Activated T-cell treated with anti-CD3 and anti-CD28 coated beads for 4 hours (primary cell): ENCODE measurements at regions not wholly inside any gene's neighbourhood (a gene's known extent, or its start where the extent isn't known, plus 50 kb on each side); places are given as distances from the start of the nearest gene placed in this dataset.

Experiments used
- DNase-seq: peaks from one replicate; pipeline ENCODE4 v3.0.0-alpha.2; 2020

DNA sequence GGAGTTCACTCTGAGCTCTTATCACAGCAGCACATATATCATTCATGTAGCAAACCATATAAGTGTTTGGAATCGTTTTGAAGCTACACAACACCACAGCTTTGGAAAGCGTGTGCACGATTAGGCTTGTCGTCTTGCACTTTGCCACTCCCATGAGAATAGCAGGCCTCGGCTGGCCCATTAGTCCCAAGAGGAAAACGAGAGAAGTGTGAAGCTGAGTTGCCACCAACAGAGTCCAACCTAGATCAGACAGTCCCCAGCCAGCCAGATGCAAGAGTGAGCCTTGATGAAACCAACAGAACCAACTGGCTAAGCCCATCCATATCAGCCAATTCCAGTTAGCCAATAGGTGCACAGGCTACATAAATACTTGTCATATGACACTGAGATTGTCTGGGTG, 238.4 kb downstream of the C1orf94 start:
- no peak for DNase-seq

DNA sequence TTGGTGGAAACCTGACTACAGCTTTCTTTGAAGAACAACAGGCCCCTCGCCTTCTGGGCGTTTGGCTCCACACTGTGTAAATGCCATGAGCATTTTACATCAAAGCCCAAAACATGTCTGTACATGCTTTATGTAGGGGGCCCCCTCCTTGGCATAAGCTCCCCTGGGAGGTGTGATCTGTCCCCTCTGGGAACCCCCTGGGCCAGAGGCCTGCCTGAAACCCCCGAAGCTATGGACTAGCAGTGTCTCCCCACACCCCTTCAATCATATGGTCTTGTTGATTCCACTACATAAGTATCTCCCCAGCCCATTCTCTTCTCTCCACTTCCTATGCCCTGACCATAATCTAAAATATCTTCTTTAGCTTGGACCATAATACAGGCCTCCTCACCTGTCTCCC, 241.5 kb downstream of the C1orf94 start:
- no peak for DNase-seq

DNA sequence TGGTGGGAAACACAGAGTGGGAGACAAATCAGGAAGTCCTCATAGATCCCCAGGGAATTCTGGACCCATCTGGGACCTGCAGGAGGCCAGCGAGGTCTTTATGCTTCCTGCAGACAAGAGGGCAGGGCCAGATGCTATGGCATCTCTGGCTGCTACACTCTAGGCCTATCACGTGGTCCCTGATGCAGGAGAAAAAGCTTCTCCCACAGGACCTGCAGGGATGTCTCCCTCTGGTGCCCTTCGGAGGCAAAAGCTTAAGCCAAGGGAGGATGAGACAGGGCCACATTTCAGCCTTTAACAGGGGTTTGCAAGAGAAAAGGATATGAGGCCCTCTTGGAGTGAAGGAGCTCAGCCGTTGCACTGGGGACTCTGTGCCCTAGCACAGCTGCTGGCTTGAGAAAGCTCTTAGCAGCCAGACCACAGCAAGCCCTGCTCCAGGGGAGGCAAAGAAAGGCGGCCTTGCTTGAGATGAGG, 243.0 kb downstream of the C1orf94 start:
- no peak for DNase-seq

DNA sequence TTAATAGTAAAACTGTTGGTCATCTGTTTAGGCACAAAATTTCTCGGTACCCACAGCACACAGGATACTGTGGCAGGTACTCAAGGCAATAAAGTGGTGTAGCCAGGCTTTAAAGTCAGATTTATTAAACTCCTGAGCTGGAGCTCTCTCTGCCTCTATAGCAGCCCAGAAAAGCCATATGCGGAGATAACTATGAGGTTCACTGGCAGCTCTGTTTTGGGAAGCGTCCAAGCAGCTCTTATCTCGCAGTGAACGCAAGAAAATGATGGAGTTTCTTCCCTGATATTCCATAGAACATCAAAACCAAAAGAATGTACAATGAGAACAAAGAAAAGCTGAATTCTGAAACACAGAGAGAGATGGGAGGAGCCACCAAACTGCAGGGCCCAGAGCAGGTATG, 248.3 kb downstream of the C1orf94 start:
- DNase-seq, result no peak

DNA sequence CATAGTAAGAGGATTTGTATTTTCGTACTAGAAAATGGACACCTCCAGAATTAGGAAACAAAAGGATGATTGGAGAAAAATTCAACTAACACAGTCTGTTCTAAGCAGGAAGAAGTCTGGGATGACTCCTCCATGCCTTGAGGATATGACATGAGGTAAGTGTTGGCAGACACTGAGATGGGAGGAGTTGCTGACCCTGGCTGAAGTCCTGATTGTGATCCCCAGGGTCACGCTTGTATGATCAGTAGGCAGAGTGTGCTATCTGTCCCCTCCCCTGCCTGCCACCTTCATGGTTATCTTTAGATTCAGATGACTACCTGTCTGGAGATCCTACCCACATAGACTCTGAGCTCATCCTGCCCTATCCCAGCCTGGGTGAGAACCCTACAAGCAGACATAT, 249.1 kb downstream of the C1orf94 start:
- no peak for DNase-seq

DNA sequence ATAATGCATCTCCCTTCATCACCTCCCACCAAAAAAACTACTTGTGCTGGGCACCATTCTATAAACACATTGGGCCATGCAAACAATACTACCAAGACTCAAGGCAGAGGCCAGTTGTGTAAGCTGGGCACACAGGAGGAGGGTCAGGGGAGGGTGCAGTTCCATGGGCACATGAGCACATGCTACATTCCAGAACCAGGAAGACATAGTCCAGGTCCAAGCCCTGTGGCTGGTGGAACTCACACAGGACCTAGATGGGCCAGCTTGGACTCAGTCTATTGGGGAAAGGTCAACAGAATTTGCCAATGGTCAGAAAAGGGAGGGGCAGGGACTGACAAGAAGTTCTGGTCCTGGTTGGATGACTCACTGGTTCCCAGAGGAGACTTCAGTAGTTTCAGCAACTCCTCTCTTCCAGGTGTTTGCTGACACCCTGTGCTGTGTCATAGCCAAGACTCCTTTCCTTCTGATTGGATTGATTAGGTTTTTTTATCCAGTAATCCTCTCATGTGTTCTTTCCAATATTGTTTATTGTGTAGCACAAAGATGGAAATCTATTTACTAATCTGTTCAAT, 249.7 kb downstream of the C1orf94 start:
- DNase-seq, result no peak

DNA sequence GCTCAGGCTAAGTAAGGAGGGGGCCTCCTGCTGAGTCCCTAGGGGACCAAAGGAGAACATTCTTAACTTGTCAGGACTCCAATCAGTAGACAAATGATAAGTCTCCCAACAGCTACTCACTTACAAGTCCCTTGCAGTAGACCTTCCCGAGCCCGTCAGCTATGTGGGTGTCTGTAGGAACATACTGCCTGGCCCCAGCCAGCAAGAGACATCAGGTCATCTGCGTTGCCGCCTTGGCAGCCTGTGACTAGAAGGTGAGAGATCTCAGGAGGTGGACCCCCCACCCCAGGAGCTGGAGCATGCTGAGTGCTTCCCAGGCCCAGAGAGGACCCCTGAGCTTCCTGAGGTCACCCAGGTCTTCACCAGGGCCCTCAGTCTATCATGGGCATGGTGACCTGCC, 250.5 kb downstream of the C1orf94 start:
- no peak for DNase-seq

DNA sequence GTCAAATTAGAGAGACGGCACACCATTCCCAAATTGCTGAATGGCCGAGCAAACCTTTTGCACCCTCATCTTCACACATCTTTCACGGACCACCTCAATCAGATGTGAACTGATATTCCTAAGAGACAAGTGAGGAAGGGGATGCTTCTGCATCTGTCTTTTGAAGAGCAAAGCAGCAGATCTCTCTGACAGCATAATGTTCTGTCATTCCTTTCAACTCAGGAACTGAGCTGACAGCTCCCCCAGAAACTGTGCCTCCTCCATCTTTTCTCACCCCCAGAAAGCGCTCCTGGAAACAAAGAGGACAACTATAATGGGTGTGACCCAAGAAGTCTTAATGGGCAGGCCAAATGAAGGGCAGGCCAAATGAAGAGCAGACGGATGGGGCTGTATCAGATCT, 256.4 kb downstream of the C1orf94 start:
- no peak for DNase-seq

DNA sequence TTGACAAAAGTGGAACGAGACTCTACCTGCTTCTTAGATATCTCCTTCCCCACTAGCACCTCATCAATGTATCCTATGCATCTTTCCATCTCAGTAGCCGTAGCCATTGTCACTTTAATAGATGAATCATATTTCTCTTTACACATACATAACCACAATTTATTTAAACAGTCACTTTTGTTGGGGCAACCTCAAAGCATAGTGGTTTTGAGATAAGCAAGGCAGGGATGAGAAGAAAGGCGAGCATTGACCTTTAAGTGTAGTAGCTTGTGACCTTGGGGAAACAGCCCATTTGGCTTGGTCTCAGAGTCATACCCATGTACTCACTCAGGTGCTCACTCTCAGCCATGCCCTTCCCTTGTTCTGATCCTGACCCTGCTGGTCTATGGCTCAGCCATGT, 260.1 kb downstream of the C1orf94 start:
- no peak for DNase-seq

DNA sequence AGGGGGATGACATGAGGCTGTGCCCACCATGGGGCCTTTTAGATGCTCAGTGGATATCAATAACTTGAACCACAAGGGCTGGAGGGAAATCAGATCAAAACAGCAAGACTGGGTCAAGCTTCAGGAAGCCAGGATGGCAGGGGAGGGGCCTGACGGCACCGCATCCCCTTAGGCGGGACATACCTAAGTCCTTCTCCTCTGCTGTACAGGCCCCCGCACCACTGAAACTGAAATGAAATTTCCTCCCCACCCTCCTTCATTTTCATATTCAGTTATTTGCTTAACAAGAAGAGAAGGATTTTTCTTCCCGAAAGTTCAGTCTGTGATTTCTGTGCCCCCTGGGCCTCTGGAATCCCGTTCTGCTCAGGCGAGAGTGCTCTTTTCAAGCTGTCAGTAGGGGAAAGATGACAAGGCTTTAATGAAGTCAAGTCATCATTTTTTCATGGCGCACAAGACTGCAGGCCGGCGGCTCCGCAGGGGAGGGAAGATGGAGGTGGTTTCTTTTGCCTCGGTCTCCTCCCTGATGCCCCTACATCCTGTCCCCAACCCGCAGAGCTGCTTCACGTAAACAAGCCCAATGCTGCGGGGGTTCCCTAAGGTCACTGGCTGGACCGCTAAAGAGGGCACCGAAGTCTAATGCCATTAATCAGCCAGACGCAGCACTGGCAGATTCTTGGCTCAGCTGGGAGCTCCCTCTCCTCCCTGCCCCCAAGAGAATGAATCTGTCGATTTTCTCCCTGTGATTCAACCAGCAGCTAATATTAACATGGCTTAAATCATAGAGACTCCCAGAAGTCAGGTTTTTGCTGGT, 264.8 kb downstream of the C1orf94 start:
- no peak for DNase-seq

DNA sequence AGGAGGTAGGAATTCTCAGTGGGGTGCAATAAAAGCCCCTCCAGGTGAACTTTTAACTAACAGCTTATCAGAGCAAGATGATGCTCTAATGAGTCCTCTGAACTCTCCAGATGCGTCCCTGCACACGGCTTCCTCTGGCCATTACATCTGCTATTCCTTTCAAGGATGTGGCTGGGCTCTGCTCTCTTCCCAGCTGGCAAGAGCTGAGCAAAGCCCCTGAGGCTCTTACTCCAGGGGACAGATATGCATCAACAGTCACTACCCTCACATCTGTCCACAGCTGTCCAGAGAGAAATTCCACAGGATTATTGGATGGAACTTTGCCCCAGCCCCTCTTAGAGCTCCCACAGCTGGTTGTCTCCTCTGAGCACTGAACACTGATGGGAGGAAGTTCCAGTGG, 267.8 kb downstream of the C1orf94 start:
- no peak for DNase-seq

DNA sequence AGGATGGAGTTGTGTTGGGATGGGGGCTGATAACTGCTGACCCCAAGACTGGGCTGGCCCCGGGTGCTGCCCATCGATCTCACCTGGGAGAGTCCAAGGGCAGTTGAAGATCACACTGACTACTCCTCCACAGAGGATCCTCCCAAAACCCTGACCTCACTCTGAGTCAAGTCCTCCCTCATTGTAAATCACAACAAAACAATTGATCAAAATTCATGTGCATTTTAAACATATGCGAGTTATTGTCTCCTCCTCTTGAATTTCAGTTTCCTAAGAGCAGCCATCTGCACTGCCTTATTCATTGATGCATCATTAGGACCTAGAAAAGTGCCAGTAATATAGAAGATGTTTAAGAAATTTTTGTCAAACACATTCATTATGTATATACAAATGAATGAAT, 273.6 kb downstream of the C1orf94 start:
- no peak for DNase-seq

DNA sequence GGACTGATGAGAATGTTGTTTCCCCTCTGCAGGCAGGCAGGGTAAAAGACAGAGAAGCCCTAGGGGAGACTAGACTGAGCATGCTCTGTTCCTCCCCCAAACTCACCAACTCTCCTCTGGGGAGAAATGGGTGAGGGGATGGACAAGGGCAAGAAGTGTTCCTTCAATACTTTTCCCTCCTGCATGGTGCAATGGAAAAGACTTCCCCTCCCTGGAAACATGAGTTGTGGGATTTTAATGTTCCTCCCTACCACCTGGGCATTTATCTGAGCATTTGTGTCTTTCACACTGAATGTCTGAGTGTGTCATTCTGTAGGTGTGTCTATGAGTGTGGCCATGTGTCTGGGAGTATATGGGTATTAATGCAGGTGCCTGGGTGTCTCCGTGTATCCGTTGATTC, 275.7 kb downstream of the C1orf94 start:
- no peak for DNase-seq

DNA sequence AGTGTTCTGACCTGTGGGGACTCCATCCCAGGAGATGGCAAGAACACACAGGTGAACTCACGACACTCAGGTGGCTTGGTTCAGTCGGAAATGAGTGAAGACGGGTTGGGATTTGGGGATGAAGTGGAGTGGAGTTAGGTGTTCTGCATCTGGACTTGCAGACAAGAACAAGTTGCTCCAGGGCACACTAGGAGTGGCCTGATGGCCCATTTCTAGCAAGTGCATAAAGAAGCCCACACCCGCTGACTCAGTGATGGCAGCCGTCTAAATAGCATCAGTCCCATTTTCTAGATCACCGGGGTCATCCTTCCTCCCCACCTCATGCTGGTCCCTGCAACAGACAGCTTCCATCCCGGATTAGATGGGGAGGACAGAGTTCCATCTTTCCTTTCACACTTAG, 278.4 kb downstream of the C1orf94 start:
- DNase-seq, result no peak

DNA sequence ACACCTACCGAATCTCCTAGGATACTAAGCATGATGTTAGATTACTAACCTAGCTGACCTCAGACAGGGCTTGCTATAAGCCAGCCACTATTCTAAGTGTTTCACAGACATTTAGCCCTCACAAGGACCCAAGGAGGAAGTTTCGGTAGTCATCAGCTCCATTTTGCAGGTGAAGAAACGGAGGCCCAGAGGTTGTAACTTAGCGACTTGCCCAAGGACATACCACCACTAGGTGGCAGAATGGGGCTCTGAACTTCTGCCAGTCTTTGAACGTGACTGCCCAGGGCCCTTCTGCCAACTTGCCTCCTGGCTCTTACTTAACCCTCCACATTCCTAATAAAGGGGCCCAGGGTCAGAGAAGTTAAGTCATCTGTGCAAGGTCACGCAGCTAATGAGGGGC, 283.5 kb downstream of the C1orf94 start:
- peak; percentile 7 for DNase-seq

DNA sequence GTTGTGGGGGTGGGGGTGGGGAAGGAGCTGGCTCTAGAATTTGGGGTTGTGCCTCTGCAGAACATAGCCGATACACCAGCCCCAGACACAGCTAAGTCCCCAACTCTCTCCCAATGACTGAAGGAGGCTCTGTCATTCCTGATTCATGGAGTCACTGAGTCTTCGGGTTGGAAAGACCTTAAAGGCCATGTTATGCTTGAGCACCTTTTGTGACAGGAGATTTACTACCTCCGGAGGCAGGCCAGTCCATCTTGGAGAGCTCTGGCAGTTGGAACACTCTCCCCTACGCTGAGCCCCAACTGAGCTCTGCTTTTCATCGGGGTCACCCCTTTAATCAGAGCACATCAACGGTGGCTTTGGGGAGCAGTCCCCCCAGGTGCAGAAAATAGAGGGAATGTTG, 284.4 kb upstream of the GJB5 start:
- DNase-seq, result no peak

DNA sequence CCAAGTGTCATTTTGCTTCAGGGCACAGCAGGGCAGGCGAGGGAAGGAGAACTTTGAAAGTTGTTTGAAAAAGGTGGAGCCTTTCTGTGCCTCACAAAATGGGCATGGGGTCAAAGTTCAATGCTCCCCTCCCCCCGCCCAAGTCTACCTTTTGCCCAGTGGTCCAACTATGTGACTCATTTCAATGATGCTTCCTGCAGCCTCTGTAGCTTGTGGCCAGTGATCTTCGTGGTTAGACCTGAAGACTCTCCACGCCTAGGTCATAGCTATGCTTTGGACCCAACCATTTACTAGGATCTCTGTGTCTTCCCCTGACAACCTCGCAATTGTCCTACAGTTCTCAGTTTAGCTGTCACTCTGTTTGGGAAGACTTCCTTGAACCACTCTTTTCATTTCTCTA, 280.3 kb upstream of the GJB5 start:
- DNase-seq, result no peak

DNA sequence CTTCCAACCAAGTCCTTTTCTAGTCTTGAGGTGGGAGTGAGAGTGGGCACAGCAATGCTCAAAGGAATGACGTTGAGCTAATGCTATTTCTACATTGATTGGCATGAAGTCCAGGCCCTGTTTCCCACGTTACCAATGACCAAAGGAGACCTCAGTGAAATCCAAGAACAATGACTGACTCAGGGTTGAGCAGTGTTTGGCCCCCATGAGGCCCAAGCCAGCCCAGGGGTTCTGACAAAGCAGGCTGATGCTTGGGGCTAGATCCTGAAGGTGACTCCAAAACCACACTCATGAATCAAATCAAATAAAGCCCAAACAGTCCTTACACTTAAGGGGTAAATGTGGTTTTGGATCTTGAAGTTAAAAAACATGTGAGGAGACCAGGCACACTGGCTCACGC, 278.5 kb upstream of the GJB5 start:
- no peak for DNase-seq

DNA sequence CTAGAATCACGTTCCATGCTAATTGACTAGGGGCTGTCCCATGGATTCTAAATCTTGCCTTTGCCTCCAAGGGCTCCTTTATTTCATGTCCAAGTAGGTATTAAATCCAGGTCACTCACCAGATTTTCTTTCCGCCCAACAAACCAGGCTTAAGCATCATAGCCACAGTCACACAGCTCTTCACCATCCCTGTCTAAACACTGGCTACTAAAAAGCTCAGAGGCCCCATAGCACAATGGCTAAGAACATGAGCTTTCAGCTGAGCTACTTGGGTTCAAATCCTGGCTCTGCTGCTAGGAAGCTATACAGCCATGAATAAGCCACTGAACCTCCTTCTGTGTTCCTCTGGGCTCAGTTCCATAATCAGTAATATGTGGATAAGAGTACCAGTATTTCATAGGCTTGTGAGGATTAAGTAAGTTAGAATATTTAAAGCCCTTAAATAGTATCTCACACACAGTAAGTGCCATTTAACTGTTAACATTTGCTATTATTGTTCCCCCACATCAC, 277.2 kb upstream of the GJB5 start:
- DNase-seq, result no peak

DNA sequence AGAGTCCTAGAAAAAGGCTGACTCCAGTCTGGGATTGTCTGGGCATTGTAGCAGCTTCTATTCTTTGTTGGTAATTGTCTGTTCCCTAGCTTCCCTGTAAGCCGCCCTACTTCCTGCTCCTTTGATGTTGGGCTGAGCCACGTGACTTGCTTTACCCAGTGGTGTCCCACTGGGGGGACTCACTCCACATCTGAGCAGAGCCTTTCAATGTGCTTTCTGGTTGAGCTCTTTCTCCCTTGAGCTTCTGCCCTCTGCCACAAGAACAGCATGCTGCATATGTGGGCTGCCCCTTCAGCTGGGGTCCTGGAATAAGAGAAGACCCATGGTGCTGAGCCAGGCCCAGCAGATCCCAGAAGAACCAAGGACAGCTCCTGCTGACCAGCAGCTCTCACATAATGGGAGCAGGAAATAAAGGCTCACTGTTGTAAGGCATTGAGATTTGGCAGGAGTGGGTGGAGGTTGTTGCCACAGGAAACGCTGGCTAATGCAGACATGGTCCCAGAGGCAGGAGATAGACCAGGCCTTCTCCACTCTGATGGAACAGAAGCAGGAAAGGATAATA, 276.3 kb upstream of the GJB5 start:
- no peak for DNase-seq

DNA sequence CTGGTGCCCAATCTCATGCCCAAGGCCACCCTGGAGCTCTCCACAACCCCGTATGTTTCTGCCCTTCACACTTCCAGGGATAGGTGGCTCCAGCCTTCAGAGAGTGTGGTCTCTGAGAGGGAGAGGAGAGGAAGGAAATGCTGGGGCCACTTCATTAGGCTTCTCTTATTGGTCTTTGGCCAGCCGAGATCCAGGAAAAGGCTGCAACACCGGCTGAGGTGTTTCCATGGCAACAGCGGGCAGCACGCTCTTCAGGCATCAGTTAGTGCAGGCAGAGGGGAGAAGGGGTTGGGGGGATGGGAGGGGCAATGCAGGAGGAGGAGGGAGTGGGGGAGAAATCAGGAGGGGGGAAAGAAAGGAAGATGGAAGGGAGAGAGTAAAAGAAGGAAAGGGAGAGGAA, 275.1 kb upstream of the GJB5 start:
- no peak for DNase-seq

DNA sequence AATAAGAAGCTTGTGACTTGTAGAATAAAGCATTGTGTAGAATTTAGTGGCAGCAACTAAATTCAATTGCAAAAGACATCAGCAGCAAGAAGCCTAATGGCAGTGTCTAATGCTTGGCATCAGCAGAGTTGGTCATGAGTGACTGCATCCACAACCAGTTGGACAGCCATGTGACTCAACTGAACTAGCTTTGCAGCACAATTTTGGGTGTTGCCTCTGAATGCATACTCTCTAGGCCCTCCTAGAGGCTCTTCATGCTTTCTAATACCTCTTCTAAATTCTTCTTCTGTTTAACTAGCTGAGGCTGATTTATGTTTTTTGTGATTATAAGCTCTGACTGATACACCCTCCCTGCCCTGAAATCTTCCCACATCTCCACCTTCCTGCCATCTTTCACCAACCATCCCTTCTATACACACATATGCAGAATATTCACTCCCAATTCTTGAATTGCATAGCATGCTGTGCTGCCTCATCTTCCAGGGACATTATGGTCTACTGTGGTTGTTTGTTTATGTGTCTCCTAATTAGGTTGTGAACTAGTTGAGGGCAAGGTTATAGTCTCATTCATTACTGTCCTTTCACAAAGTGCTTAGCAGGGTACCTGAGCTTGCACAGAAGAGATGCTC, 266.7 kb upstream of the GJB5 start:
- DNase-seq, result no peak

DNA sequence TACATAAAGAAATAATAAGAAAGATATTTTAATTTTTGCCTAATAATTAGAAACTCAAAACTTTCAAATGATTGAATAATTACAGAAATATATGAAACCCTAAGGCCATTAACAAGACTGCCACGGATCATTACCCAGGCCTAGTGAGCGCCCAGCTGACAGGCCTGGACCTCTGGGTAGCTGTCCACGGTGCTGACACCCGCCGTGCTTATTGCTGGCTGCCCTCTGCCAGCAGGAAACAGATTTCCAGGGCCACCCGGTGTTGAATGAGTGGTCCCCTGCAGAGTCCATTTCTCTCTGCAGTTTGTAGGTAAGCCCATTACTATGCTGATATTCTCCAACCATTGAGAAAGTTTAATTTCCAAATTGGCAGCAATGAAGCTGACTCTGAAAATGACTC, 254.4 kb upstream of the GJB5 start:
- no peak for DNase-seq

DNA sequence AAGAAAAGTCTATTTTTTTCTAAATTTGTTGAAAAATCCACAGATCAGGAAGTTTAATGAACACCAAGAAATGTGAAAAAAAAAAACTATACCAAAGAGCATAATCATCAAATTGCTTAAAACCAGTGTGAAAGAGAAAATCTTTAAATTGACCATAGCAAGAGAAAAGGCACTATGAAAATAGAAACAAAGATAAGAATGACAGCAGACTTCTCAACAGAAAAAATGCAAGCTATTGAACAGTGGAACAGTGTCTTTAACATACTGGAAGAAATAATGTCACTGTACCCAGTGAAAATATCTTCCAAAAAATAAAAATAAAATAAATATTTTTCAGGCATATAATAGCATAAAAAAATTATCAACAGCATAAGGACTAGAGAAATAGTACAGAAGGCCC, 243.0 kb upstream of the GJB5 start:
- DNase-seq, result no peak
